ENCODE measurements at regions not wholly inside any gene's neighbourhood (a gene's known extent, or its start where the extent isn't known, plus 50 kb on each side); places are given as distances from the start of the nearest gene placed in this dataset.

DNA sequence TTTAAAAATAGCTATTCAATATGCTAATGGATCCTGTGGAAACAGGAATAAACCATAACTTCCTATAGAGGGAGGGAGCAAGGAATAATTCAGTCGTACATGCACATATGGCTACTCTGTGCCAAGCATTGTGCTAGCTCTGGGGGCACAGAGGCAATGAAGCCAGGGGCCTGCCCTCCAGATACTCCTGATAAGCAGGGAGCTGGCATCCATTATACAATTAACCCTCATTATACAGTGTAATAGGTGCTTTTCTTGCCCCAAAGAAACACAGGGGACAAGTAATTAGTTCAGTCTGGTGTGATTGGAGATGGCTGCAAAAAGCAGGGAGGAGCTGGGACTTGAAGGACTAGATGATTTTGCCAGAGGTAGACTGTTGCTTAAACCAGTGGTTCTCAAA is 200.4 kb downstream of the SREK1 start:
- TF ChIP-seq, protein P1, sequence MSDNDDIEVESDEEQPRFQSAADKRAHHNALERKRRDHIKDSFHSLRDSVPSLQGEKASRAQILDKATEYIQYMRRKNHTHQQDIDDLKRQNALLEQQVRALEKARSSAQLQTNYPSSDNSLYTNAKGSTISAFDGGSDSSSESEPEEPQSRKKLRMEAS (IDR thresholded peaks at IDR 0.05; ENCODE audit: low read depth, low read length) = no peak
- TF ChIP-seq, protein P2, sequence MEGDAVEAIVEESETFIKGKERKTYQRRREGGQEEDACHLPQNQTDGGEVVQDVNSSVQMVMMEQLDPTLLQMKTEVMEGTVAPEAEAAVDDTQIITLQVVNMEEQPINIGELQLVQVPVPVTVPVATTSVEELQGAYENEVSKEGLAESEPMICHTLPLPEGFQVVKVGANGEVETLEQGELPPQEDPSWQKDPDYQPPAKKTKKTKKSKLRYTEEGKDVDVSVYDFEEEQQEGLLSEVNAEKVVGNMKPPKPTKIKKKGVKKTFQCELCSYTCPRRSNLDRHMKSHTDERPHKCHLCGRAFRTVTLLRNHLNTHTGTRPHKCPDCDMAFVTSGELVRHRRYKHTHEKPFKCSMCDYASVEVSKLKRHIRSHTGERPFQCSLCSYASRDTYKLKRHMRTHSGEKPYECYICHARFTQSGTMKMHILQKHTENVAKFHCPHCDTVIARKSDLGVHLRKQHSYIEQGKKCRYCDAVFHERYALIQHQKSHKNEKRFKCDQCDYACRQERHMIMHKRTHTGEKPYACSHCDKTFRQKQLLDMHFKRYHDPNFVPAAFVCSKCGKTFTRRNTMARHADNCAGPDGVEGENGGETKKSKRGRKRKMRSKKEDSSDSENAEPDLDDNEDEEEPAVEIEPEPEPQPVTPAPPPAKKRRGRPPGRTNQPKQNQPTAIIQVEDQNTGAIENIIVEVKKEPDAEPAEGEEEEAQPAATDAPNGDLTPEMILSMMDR (IDR thresholded peaks at IDR 0.05; ENCODE audit: low read depth, low read length) = no peak

Data from NB4 (cell line).